ENCODE measurements at regions not wholly inside any gene's neighbourhood (a gene's known extent, or its start where the extent isn't known, plus 50 kb on each side); places are given as distances from the start of the nearest gene placed in this dataset.

- TF ChIP-seq CTCF (IDR thresholded peaks at IDR 0.05) (no peak), POLR2A (IDR thresholded peaks at IDR 0.05) (no peak)
- Histone ChIP-seq H3K27me3 (no peaks in the 10 kb centered on the region), H3K4me3 (no peak overlapping the region), H3K4me1 (no peaks in the 10 kb centered on the region), H3K9me3 (no peaks in the 10 kb centered on the region), H3K27ac (no peak overlapping the region), H3K36me3 (no peaks in the 10 kb centered on the region)
- no peak for DNase-seq
Measured at GRCh38 chr18:77876319-77876865, 626.7 kb downstream of the GALR1 start.

GRCh38 chr18:77879829-77880228, 630.2 kb downstream of the GALR1 start:
- Histone ChIP-seq H3K27ac (no peak overlapping the region), H3K36me3 (no peaks in the 10 kb centered on the region), H3K9me3 (no peaks in the 10 kb centered on the region), H3K4me1 (no peaks in the 10 kb centered on the region), H3K27me3 (no peaks in the 10 kb centered on the region), H3K4me3 (no peak overlapping the region)
- TF ChIP-seq POLR2A (IDR thresholded peaks at IDR 0.05) (no peak), CTCF (IDR thresholded peaks at IDR 0.05) (no peak)
- no peak for DNase-seq

- H3K27ac ChIP-seq, result no peak overlapping the region
- H3K9me3 ChIP-seq, result no peaks in the 10 kb centered on the region
- no peaks in the 10 kb centered on the region for H3K36me3 ChIP-seq
- no peaks in the 10 kb centered on the region for H3K27me3 ChIP-seq
- no peak for DNase-seq
- no peak for TF ChIP-seq CTCF (IDR thresholded peaks at IDR 0.05)
- TF ChIP-seq POLR2A (IDR thresholded peaks at IDR 0.05), result no peak
- no peaks in the 10 kb centered on the region for H3K4me1 ChIP-seq
- no peak overlapping the region for H3K4me3 ChIP-seq
Measured at GRCh38 chr18:77884454-77884853, 634.8 kb downstream of the GALR1 start.

- H3K27ac ChIP-seq, result no peak overlapping the region
- H3K4me1 ChIP-seq, result no peaks in the 10 kb centered on the region
- no peaks in the 10 kb centered on the region for H3K36me3 ChIP-seq
- no peaks in the 10 kb centered on the region for H3K9me3 ChIP-seq
- H3K27me3 ChIP-seq, result no peaks in the 10 kb centered on the region
- TF ChIP-seq POLR2A (IDR thresholded peaks at IDR 0.05) (no peak), CTCF (IDR thresholded peaks at IDR 0.05) (no peak)
- H3K4me3 ChIP-seq, result no peak overlapping the region
- DNase-seq, result no peak
Measured at GRCh38 chr18:77894060-77894459, 644.4 kb downstream of the GALR1 start.

GRCh38 chr18:77895250-77895649, 645.6 kb downstream of the GALR1 start:
- DNase-seq, result no peak
- Histone ChIP-seq H3K9me3 (no peaks in the 10 kb centered on the region), H3K4me3 (no peak overlapping the region), H3K4me1 (peaks cover 0 to 4% (median 0%) of the 10 kb centered on the region in 4 donors), H3K27ac (no peak overlapping the region), H3K36me3 (no peaks in the 10 kb centered on the region), H3K27me3 (peaks cover 0 to 5% of the 10 kb centered on the region in 2 donors)
- no peak for TF ChIP-seq POLR2A (IDR thresholded peaks at IDR 0.05)
- TF ChIP-seq CTCF (IDR thresholded peaks at IDR 0.05), result no peak
